ENCODE measurements at regions not wholly inside any gene's neighbourhood (a gene's known extent, or its start where the extent isn't known, plus 50 kb on each side); places are given as distances from the start of the nearest gene placed in this dataset.

- Histone ChIP-seq H3K4me2 (ENCODE audit: extremely low read depth, insufficient read depth, low read length) (no peak overlapping the region), H4K20me1 (ENCODE audit: control insufficient read depth, extremely low read depth, insufficient read depth, low read length) (no peaks in the 10 kb centered on the region)
Measured at GRCh38 chr6:119603501-119603900, 253.9 kb upstream of the MAN1A1 start.

DNA sequence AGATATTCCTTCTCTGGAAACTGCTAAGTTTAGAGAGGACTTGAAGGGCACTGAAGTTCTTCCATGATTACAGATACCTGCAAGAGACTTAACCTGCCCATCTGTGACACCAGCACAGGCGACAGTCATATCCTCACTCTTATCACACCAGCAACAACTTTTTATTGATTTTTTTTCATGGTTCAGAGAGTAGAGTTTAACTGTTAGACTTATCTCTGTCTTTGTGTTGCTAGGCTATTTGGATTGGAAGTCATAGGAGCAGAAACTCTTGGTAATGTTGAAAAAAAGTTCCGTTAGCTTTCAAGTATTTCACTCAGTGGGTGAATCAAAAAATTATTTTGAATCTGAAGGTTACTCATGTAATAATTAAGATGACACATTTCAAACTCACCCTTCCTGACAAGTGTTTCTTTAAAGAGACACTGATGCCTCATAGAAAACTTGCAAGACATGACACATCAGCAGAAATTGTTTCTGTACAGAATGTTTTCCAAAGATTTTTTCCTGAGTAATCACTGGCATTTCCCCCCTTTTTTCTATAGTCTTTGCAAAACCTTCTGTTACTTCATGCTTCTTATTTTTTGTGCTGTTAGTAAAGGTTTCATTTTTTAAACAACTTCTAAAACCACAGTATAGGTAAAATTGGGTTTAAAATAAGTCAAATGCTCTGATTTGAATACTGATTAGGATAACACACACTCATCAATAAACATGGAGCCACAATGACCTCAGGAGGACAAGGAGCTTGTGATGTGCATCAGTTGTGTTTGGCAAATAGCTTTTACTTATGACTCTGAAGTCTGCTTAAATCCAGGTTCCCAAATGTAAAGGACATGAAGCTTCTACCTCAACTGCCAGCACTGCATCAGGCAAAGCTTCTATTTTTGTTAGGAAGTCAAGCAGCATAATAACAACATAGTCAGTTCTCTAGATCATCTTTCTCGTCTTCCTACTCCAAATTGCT lies 252.9 kb upstream of the MAN1A1 start:
- no peaks in the 10 kb centered on the region for H4K20me1 ChIP-seq (ENCODE audit: control insufficient read depth, extremely low read depth, insufficient read depth, low read length)
- H3K4me1 ChIP-seq (ENCODE audit: control insufficient read depth, extremely low read depth, insufficient read depth, low read length): peaks cover 5% of the 10 kb centered on the region
- no peaks in the 10 kb centered on the region for H3K79me2 ChIP-seq (ENCODE audit: control insufficient read depth, insufficient read depth, low read length)
- TF ChIP-seq CTCF (conservative IDR thresholded peaks at IDR 0.05 in 1 of 2, IDR thresholded peaks at IDR 0.05 in 1 of 2; ENCODE audit: low read depth in 1 of 2, low read length in 2 of 2) (no peak), EZH2 (IDR thresholded peaks at IDR 0.05; ENCODE audit: low read length, missing control alignments) (no peak)
- H3K4me2 ChIP-seq (ENCODE audit: extremely low read depth, insufficient read depth, low read length): peak overlapping the region; percentile 15
- no peak overlapping the region for H3K27ac ChIP-seq (ENCODE audit: insufficient read depth, low read length)
- no peak overlapping the region for H2AFZ ChIP-seq (ENCODE audit: low read length)
- no peaks in the 10 kb centered on the region for H3K27me3 ChIP-seq (ENCODE audit: control insufficient read depth, insufficient read depth, low read length)
- H3K9ac ChIP-seq (ENCODE audit: insufficient read depth, low read length): no peak overlapping the region
- H3K36me3 ChIP-seq (ENCODE audit: control insufficient read depth, insufficient read depth, low read length): no peaks in the 10 kb centered on the region
- no peak overlapping the region for H3K4me3 ChIP-seq (replicated peaks in 1 of 4; ENCODE audit: control extremely low read depth in 1 of 4, insufficient read depth in 1 of 4, low read depth in 3 of 4, low read length in 4 of 4)
- peak; percentile 72 to 78 for DNase-seq (ENCODE audit: low read depth in 2 of 2)
- no peaks in the 10 kb centered on the region for H3K9me3 ChIP-seq (ENCODE audit: control insufficient read depth, insufficient read depth, low read depth, low read length)

More at GRCh38 chr6:119603501-119603900, 253.9 kb upstream of the MAN1A1 start:
- Histone ChIP-seq H3K4me1 (ENCODE audit: control insufficient read depth, extremely low read depth, insufficient read depth, low read length) (peaks cover 5% of the 10 kb centered on the region), H3K4me3 (replicated peaks in 1 of 4; ENCODE audit: control extremely low read depth in 1 of 4, insufficient read depth in 1 of 4, low read depth in 3 of 4, low read length in 4 of 4) (no peak overlapping the region), H3K9me3 (ENCODE audit: control insufficient read depth, insufficient read depth, low read depth, low read length) (no peaks in the 10 kb centered on the region), H3K36me3 (ENCODE audit: control insufficient read depth, insufficient read depth, low read length) (no peaks in the 10 kb centered on the region), H3K27ac (ENCODE audit: insufficient read depth, low read length) (no peak overlapping the region), H2AFZ (ENCODE audit: low read length) (no peak overlapping the region), H3K9ac (ENCODE audit: insufficient read depth, low read length) (no peak overlapping the region), H3K27me3 (ENCODE audit: control insufficient read depth, insufficient read depth, low read length) (no peaks in the 10 kb centered on the region), H3K79me2 (ENCODE audit: control insufficient read depth, insufficient read depth, low read length) (no peaks in the 10 kb centered on the region)
- DNase-seq (ENCODE audit: low read depth in 2 of 2): no peak
- TF ChIP-seq CTCF (conservative IDR thresholded peaks at IDR 0.05 in 1 of 2, IDR thresholded peaks at IDR 0.05 in 1 of 2; ENCODE audit: low read depth in 1 of 2, low read length in 2 of 2): no peak
- no peak for TF ChIP-seq EZH2 (IDR thresholded peaks at IDR 0.05; ENCODE audit: low read length, missing control alignments)

GRCh38 chr6:119598883-119599282 lies 249.3 kb upstream of the MAN1A1 start:
- no peak overlapping the region for H3K27ac ChIP-seq (ENCODE audit: insufficient read depth, low read length)
- TF ChIP-seq EZH2 (IDR thresholded peaks at IDR 0.05; ENCODE audit: low read length, missing control alignments): no peak
- no peak for TF ChIP-seq CTCF (conservative IDR thresholded peaks at IDR 0.05 in 1 of 2, IDR thresholded peaks at IDR 0.05 in 1 of 2; ENCODE audit: low read depth in 1 of 2, low read length in 2 of 2)
- no peak for DNase-seq (ENCODE audit: low read depth in 2 of 2)
- H3K9me3 ChIP-seq (ENCODE audit: control insufficient read depth, insufficient read depth, low read depth, low read length): no peaks in the 10 kb centered on the region
- H3K4me3 ChIP-seq (replicated peaks in 1 of 4; ENCODE audit: control extremely low read depth in 1 of 4, insufficient read depth in 1 of 4, low read depth in 3 of 4, low read length in 4 of 4): no peak overlapping the region
- H3K79me2 ChIP-seq (ENCODE audit: control insufficient read depth, insufficient read depth, low read length): no peaks in the 10 kb centered on the region
- no peaks in the 10 kb centered on the region for H3K36me3 ChIP-seq (ENCODE audit: control insufficient read depth, insufficient read depth, low read length)
- H3K4me2 ChIP-seq (ENCODE audit: extremely low read depth, insufficient read depth, low read length): no peak overlapping the region
- H3K4me1 ChIP-seq (ENCODE audit: control insufficient read depth, extremely low read depth, insufficient read depth, low read length): peaks cover 5% of the 10 kb centered on the region
- H3K9ac ChIP-seq (ENCODE audit: insufficient read depth, low read length): no peak overlapping the region
- no peaks in the 10 kb centered on the region for H4K20me1 ChIP-seq (ENCODE audit: control insufficient read depth, extremely low read depth, insufficient read depth, low read length)
- H2AFZ ChIP-seq (ENCODE audit: low read length): no peak overlapping the region
- no peaks in the 10 kb centered on the region for H3K27me3 ChIP-seq (ENCODE audit: control insufficient read depth, insufficient read depth, low read length)
